ENCODE measurements at regions not wholly inside any gene's neighbourhood (a gene's known extent, or its start where the extent isn't known, plus 50 kb on each side); places are given as distances from the start of the nearest gene placed in this dataset.

DNA sequence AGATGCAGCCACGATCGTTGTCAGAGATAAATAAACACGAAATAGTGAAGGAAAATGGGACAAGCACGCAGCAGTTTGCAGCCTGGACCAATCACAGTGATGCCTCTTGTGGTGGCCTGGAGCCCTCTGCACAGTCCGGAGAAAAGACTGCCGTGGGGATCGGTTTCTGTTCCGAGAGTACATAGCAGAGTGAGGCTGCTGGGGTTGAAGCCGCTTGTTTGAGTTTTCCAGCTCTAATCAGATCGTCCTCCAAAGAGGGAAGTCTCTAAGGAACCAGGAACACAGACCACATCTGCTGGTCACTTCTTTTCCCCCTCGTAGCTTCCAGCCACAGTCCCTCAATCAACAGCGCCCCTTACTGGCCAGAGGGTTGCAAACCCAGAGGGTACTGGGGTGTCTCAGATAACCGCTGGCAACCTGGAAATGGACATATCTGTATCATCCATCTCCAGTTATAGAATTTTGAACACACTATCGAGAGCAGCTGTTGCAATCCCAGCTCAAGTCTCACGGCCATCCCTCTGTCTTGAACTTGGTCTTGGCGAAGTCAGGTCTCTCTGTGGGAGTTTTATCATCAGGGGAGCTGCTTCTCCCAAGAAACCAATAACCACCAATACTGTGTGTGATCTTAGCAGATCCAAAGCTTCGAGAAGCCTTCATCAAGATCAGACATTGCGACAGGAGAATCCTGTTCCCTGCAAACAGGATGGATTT is 57.4 kb downstream of the OLIG1 start:
- Histone ChIP-seq H3K4me3 (replicated peaks; ENCODE audit: insufficient read depth, low read length) (peak overlapping the region; percentile 31), H3K27me3 (ENCODE audit: insufficient read depth, poor library complexity, severe bottlenecking) (no peaks in the 10 kb centered on the region), H3K27ac (replicated peaks) (no peak overlapping the region)
- DNase-seq (ENCODE audit: low read depth in 1 of 2, low spot score in 1 of 2): peak; percentile 55 to 85
- TF ChIP-seq, protein P1, sequence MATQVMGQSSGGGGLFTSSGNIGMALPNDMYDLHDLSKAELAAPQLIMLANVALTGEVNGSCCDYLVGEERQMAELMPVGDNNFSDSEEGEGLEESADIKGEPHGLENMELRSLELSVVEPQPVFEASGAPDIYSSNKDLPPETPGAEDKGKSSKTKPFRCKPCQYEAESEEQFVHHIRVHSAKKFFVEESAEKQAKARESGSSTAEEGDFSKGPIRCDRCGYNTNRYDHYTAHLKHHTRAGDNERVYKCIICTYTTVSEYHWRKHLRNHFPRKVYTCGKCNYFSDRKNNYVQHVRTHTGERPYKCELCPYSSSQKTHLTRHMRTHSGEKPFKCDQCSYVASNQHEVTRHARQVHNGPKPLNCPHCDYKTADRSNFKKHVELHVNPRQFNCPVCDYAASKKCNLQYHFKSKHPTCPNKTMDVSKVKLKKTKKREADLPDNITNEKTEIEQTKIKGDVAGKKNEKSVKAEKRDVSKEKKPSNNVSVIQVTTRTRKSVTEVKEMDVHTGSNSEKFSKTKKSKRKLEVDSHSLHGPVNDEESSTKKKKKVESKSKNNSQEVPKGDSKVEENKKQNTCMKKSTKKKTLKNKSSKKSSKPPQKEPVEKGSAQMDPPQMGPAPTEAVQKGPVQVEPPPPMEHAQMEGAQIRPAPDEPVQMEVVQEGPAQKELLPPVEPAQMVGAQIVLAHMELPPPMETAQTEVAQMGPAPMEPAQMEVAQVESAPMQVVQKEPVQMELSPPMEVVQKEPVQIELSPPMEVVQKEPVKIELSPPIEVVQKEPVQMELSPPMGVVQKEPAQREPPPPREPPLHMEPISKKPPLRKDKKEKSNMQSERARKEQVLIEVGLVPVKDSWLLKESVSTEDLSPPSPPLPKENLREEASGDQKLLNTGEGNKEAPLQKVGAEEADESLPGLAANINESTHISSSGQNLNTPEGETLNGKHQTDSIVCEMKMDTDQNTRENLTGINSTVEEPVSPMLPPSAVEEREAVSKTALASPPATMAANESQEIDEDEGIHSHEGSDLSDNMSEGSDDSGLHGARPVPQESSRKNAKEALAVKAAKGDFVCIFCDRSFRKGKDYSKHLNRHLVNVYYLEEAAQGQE (IDR thresholded peaks at IDR 0.05; ENCODE audit: insufficient replicate concordance, low read depth): no peak
- TF ChIP-seq, protein P2, sequence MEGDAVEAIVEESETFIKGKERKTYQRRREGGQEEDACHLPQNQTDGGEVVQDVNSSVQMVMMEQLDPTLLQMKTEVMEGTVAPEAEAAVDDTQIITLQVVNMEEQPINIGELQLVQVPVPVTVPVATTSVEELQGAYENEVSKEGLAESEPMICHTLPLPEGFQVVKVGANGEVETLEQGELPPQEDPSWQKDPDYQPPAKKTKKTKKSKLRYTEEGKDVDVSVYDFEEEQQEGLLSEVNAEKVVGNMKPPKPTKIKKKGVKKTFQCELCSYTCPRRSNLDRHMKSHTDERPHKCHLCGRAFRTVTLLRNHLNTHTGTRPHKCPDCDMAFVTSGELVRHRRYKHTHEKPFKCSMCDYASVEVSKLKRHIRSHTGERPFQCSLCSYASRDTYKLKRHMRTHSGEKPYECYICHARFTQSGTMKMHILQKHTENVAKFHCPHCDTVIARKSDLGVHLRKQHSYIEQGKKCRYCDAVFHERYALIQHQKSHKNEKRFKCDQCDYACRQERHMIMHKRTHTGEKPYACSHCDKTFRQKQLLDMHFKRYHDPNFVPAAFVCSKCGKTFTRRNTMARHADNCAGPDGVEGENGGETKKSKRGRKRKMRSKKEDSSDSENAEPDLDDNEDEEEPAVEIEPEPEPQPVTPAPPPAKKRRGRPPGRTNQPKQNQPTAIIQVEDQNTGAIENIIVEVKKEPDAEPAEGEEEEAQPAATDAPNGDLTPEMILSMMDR (IDR thresholded peaks at IDR 0.05; ENCODE audit: insufficient read depth, low read length): peak; percentile 87
- no peak for TF ChIP-seq POLR2AphosphoS5 (IDR thresholded peaks at IDR 0.05; ENCODE audit: low read depth)
- TF ChIP-seq SPI1 (IDR thresholded peaks at IDR 0.05; ENCODE audit: borderline replicate concordance, low read depth): peak; percentile 45; the same call in 1 of the 2 replicates
- TF ChIP-seq GABPA (IDR thresholded peaks at IDR 0.05; ENCODE audit: low read depth): no peak

DNA sequence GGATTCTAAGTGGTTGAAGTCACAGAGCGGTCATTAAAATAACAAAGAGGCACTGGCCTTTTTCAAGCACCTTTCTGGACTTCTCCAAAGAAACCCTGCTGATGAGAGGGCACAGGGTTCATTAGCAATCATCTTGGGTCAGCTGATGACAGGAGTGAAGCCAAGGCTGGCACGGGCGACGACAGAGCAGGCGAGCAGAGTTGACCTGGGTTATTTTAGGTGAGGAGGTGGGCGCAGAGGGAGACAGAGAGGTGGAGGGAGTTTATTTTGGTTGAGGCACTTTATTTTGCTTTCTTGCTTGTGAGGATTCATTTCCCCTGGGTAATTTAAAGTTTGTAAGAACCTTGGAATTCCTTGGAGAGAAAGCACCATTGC is 57.9 kb downstream of the OLIG1 start:
- no peak for DNase-seq (ENCODE audit: low read depth in 1 of 2, low spot score in 1 of 2)
- H3K27ac ChIP-seq (replicated peaks): no peak overlapping the region
- no peak overlapping the region for H3K4me3 ChIP-seq (replicated peaks; ENCODE audit: insufficient read depth, low read length)
- TF ChIP-seq SPI1 (IDR thresholded peaks at IDR 0.05; ENCODE audit: borderline replicate concordance, low read depth) (no peak), POLR2AphosphoS5 (IDR thresholded peaks at IDR 0.05; ENCODE audit: low read depth) (no peak), GABPA (IDR thresholded peaks at IDR 0.05; ENCODE audit: low read depth) (no peak)
- TF ChIP-seq, protein P2 (IDR thresholded peaks at IDR 0.05; ENCODE audit: insufficient read depth, low read length): no peak
- TF ChIP-seq, protein P1 (IDR thresholded peaks at IDR 0.05; ENCODE audit: insufficient replicate concordance, low read depth): no peak
- H3K27me3 ChIP-seq (ENCODE audit: insufficient read depth, poor library complexity, severe bottlenecking): no peaks in the 10 kb centered on the region

DNA sequence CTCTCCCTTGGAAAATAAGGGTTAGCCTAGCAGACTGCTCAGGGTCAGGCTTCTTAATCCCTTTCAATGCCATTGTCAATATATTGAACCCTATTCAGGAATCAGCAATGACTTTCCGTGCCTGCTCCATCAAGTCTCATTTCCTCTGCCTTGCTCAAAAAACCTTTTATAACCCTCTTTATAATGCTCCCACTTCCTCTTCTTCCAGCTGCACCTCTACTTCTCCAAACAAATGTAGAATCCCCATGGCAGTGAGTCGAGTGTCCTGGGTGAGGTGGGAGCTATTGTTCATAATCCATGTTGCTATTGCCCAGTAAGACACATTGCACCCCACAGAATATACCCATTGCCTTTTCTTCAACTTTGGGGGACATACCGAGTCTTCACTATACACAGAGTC is 58.6 kb downstream of the OLIG1 start:
- H3K27me3 ChIP-seq (ENCODE audit: insufficient read depth, poor library complexity, severe bottlenecking): no peaks in the 10 kb centered on the region
- peak in 1 of 2 experiments; percentile 21 for DNase-seq (ENCODE audit: low read depth in 1 of 2, low spot score in 1 of 2)
- no peak overlapping the region for H3K4me3 ChIP-seq (replicated peaks; ENCODE audit: insufficient read depth, low read length)
- peak; percentile 84 for TF ChIP-seq SPI1 (IDR thresholded peaks at IDR 0.05; ENCODE audit: borderline replicate concordance, low read depth)
- TF ChIP-seq, protein P2 (IDR thresholded peaks at IDR 0.05; ENCODE audit: insufficient read depth, low read length): no peak
- no peak for TF ChIP-seq POLR2AphosphoS5 (IDR thresholded peaks at IDR 0.05; ENCODE audit: low read depth)
- TF ChIP-seq GABPA (IDR thresholded peaks at IDR 0.05; ENCODE audit: low read depth): no peak
- H3K27ac ChIP-seq (replicated peaks): no peak overlapping the region

Measured in HL-60 (cell line).